Peyer's patch (tissue), 4 donors: ENCODE measurements at regions not wholly inside any gene's neighbourhood (a gene's known extent, or its start where the extent isn't known, plus 50 kb on each side); places are given as distances from the start of the nearest gene placed in this dataset.

Experiments
- DNase-seq, 3 donors: peaks; one replicate each; pipeline ENCODE4 v3.0.0-alpha.2; 2017 to 2019
- H3K27ac ChIP-seq, 4 donors: fragments of 200-600 bp; sonication (generic); one replicate each; pipeline ENCODE4 v1.5.1; 2016 to 2019
- H3K27me3 ChIP-seq, 2 donors: fragments of 200-600 bp; sonication (generic); one replicate each; pipeline ENCODE4 v1.5.1; 2019
- H3K36me3 ChIP-seq, 3 donors: fragments of 200-600 bp; sonication (generic); one replicate each; pipeline ENCODE4 v1.5.1; 2016 to 2019
- H3K4me1 ChIP-seq, 4 donors: fragments of 200-600 bp; sonication (generic); one replicate each; pipeline ENCODE4 v1.5.1; 2016 to 2019
- H3K4me3 ChIP-seq, 4 donors: fragments of 200-600 bp; sonication (generic); 1 replicate in 3 of 4; 2 replicates in 1 of 4; pipeline ENCODE4 v1.5.1; 2016 to 2019; ENCODE audit warnings: mild to moderate bottlenecking in 1 of 4
- H3K9me3 ChIP-seq, 4 donors: fragments of 200-600 bp; sonication (generic); one replicate each; pipeline ENCODE4 v1.5.1; 2016 to 2019; ENCODE audit warnings: mild to moderate bottlenecking in 1 of 4
- POLR2A ChIP-seq, 2 donors: fragments of 450-650 bp; IDR thresholded peaks; one replicate each; pipeline ENCODE4 v1.5.1; 2017; ENCODE audit warnings: antibody characterized with exemption in 2 of 2, mild to moderate bottlenecking in 2 of 2, moderate library complexity in 2 of 2
- TF ChIP-seq, protein P1 (sequence below), 6 experiments: fragments of 450-650 bp in 4 of 6; fragments of 200-600 bp in 2 of 6; sonication (generic) in 1 of 6; IDR thresholded peaks; one replicate each; pipeline ENCODE4 v1.5.1; 2017 to 2019; ENCODE audit warnings: antibody characterized with exemption in 6 of 6, mild to moderate bottlenecking in 3 of 6, moderate library complexity in 1 of 6

GRCh38 chr1:30476911-30477459 is 246.4 kb downstream of the MATN1 start:
- TF ChIP-seq, protein P1, sequence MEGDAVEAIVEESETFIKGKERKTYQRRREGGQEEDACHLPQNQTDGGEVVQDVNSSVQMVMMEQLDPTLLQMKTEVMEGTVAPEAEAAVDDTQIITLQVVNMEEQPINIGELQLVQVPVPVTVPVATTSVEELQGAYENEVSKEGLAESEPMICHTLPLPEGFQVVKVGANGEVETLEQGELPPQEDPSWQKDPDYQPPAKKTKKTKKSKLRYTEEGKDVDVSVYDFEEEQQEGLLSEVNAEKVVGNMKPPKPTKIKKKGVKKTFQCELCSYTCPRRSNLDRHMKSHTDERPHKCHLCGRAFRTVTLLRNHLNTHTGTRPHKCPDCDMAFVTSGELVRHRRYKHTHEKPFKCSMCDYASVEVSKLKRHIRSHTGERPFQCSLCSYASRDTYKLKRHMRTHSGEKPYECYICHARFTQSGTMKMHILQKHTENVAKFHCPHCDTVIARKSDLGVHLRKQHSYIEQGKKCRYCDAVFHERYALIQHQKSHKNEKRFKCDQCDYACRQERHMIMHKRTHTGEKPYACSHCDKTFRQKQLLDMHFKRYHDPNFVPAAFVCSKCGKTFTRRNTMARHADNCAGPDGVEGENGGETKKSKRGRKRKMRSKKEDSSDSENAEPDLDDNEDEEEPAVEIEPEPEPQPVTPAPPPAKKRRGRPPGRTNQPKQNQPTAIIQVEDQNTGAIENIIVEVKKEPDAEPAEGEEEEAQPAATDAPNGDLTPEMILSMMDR (IDR thresholded peaks at IDR 0.05), result no peak
- no peak for TF ChIP-seq POLR2A (IDR thresholded peaks at IDR 0.05)
- H3K9me3 ChIP-seq, result peaks cover 0 to 9% (median 3%) of the 10 kb centered on the region in 4 donors
- no peak overlapping the region for H3K27ac ChIP-seq
- H3K4me1 ChIP-seq, result no peaks in the 10 kb centered on the region
- no peaks in the 10 kb centered on the region for H3K27me3 ChIP-seq
- no peak for DNase-seq
- no peaks in the 10 kb centered on the region for H3K36me3 ChIP-seq
- no peak overlapping the region for H3K4me3 ChIP-seq

GRCh38 chr1:30476476-30476875 is 246.9 kb downstream of the MATN1 start:
- Histone ChIP-seq H3K27me3 (no peaks in the 10 kb centered on the region), H3K4me3 (no peak overlapping the region), H3K36me3 (no peaks in the 10 kb centered on the region), H3K27ac (no peak overlapping the region), H3K4me1 (no peaks in the 10 kb centered on the region), H3K9me3 (peaks cover 0 to 4% (median 2%) of the 10 kb centered on the region in 4 donors)
- DNase-seq, result peak in 1 of 3 donors; percentile 36
- TF ChIP-seq, protein P1 (IDR thresholded peaks at IDR 0.05), result no peak
- no peak for TF ChIP-seq POLR2A (IDR thresholded peaks at IDR 0.05)

DNA sequence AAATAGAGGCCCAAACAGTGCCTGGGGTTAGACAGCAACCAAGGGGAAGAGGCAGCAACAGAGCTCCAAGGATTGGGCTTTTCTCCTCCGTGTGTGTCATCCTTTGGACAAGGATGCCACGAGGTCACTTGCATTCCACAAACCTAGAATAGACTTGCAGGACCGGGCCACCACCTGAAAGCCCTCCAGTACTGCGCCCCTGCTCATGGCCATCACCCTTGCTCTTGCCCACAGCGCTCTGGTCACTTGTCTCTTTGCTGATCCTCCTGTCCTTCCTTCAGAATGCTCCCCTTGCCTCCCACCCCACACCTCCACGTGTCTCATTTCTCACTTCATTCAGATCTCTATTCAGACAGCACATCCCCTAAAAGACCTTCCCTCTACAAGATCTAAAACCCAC is 247.4 kb downstream of the MATN1 start:
- H3K4me1 ChIP-seq, result no peaks in the 10 kb centered on the region
- no peaks in the 10 kb centered on the region for H3K36me3 ChIP-seq
- H3K4me3 ChIP-seq, result no peak overlapping the region
- H3K27me3 ChIP-seq, result no peaks in the 10 kb centered on the region
- H3K27ac ChIP-seq, result no peak overlapping the region
- DNase-seq, result peak in 1 of 3 donors; percentile 9
- peaks cover 0 to under 1% (median 0%) of the 10 kb centered on the region in 4 donors for H3K9me3 ChIP-seq
- TF ChIP-seq, protein P1 (IDR thresholded peaks at IDR 0.05), result no peak
- no peak for TF ChIP-seq POLR2A (IDR thresholded peaks at IDR 0.05)

DNA sequence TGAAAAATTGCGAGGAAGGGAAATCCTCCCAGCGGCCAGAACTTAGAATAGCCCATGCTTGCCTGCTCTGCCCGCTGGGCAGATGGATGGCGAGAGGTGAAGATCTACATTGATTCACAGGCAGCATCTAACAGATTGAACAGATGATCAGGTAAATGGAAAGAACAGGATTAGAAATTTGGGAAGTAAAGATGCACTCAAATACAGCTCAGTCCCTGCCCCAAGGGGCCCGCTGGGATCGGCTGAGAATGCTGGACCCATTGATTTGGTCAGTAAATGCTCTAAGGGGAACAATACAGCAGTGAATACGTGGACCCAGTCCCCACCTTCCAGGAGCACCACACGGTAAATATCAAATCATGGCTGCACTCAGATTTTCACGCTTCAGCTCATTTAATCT is 248.2 kb downstream of the MATN1 start:
- H3K9me3 ChIP-seq, result no peaks in the 10 kb centered on the region
- H3K4me1 ChIP-seq, result no peaks in the 10 kb centered on the region
- H3K27me3 ChIP-seq, result no peaks in the 10 kb centered on the region
- peak in 2 of 3 donors; percentile 6 to 15 for DNase-seq
- TF ChIP-seq, protein P1 (IDR thresholded peaks at IDR 0.05), result no peak
- no peak for TF ChIP-seq POLR2A (IDR thresholded peaks at IDR 0.05)
- no peaks in the 10 kb centered on the region for H3K36me3 ChIP-seq
- no peak overlapping the region for H3K27ac ChIP-seq
- H3K4me3 ChIP-seq, result no peak overlapping the region

GRCh38 chr1:30474818-30475200 is 248.6 kb downstream of the MATN1 start:
- Histone ChIP-seq H3K9me3 (no peaks in the 10 kb centered on the region), H3K27me3 (no peaks in the 10 kb centered on the region), H3K4me3 (no peak overlapping the region), H3K4me1 (no peaks in the 10 kb centered on the region), H3K36me3 (no peaks in the 10 kb centered on the region), H3K27ac (no peak overlapping the region)
- no peak for TF ChIP-seq POLR2A (IDR thresholded peaks at IDR 0.05)
- TF ChIP-seq, protein P1 (IDR thresholded peaks at IDR 0.05), result no peak
- DNase-seq, result peak in 1 of 3 donors; percentile 12
